GM18858 (cell line): ENCODE measurements at regions not wholly inside any gene's neighbourhood (a gene's known extent, or its start where the extent isn't known, plus 50 kb on each side); places are given as distances from the start of the nearest gene placed in this dataset.

Experiments used
- ATAC-seq: cut with Tn5 transposase; IDR thresholded peaks from one replicate; pipeline ENCODE4 v1.9.1; 2021; ENCODE audit not compliant: unreplicated experiment

DNA sequence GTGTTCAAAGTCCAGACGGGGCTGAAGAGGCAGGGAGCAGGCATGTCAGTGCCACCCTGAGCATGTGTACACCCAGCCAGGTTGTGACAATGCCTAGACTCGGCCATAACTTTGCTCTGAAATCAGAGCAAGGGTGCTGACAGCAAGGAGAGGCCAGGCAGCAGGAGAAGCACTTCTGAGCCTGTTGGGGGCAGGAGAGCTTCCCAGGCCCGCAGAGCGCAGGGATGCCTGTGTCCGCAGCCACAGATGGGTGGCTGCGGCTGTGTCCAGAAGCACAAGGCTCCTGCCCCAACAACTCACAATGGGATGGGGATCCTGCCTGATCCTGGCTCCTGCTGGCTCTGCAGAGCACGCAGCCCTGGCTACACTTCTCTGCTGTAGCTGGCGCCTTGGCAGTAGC, 373.9 kb downstream of the CHSY3 start:
- ATAC-seq: no peak

- no peak for ATAC-seq
Measured at GRCh38 chr5:130277522-130277921, 373.3 kb downstream of the CHSY3 start.

DNA sequence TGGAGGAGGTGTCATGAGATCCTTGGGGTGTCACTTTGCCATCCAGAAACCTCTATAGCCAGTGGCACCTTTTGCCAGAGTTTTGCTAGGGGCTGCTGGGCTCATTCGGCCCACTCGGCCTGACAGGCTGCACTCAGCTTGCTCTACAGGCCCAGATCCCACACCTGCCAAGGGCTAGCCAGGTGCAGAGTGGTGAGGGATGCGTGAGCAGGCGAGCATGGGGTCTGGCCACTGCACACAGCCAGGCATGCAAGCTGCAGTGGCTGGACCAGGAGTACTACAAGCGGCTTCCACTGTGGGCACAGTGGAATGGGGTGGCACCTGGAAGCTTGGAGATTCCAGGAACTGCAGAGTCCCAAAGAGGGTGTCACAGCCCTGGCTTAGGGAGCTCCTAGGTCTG, 372.7 kb downstream of the CHSY3 start:
- ATAC-seq: no peak

- no peak for ATAC-seq
Measured at GRCh38 chr5:130272837-130273236, 368.6 kb downstream of the CHSY3 start.

- no peak for ATAC-seq
Measured at GRCh38 chr5:130270786-130271185, 366.5 kb downstream of the CHSY3 start.

DNA sequence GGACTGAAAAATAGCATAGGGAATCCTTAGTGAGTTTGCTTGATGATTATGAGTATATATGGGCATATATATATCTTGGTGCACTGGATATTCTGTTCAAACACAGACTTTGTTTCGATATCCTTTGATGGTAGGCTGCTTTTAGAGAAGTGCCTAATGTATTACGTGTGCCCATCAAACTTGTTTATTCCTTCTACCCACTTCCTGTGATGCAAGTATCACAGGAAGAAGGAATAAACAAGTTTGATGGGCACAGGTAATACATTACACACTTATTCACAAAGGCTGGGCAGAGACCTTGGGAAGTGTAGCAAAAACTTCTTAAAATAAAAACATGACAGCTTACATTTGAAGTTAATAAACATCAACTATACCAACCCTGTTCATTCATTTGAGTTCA, 364.2 kb downstream of the CHSY3 start:
- ATAC-seq: no peak

DNA sequence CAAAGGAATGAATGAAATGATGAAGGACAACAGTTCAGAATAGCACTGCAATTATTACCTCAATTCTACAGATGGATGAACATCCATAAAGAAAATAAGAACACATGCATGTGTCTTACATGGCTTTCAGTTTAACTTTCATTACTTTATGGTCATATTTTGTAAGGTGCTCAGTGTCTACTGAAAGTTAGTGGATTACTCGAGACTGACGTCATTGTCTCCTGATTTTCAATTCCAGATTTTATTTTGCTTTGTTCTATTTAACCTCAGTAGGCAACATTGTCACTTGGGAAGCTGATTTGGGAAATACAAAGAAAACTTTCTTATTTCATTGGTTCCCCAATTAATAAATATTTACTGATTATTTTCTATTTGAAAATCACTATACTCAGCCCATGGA, 363.7 kb downstream of the CHSY3 start:
- ATAC-seq: no peak

- no peak for ATAC-seq
Measured at GRCh38 chr5:130260481-130260880, 356.2 kb downstream of the CHSY3 start.

DNA sequence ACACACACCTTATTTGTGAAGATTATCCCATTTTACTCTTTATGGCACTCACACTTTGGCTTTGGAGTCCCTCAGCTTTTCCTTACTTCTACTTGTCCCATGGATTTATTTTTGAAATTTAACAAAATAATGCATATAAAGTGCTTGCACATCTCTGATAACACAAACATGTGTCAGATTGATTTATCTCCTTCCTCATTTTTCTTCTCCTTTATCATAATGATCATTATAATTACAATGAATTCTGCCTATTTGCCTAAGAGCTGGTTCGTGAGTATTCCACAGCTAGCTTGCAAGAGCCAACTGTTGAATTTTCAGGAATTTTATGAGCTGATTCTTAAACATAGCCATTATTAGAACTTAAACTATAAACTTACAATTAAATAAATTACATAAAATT, 347.7 kb downstream of the CHSY3 start:
- ATAC-seq: no peak

- ATAC-seq: no peak
Measured at GRCh38 chr5:130243641-130244040, 339.4 kb downstream of the CHSY3 start.

- ATAC-seq: no peak
Measured at GRCh38 chr5:130237721-130238120, 333.5 kb downstream of the CHSY3 start.
